Mesendoderm (in vitro differentiated cells): ENCODE measurements at regions not wholly inside any gene's neighbourhood (a gene's known extent, or its start where the extent isn't known, plus 50 kb on each side); places are given as distances from the start of the nearest gene placed in this dataset.

ENCODE experiments used
- DNase-seq: peaks from one replicate; pipeline ENCODE4 v3.0.0; 2013
- H2AK5ac ChIP-seq: 2 replicates; pipeline ENCODE4 v1.6.1; 2013; ENCODE audit warnings: low read length, inconsistent platforms
- H2BK120ac ChIP-seq: 2 replicates; pipeline ENCODE4 v1.6.1; 2013; ENCODE audit warnings: low read depth, mild to moderate bottlenecking, low read length, moderate library complexity, mixed read lengths
- H2BK15ac ChIP-seq: replicated peaks from 2 replicates; pipeline ENCODE4 v1.6.1; 2013; ENCODE audit warnings: low read depth, mild to moderate bottlenecking, moderate library complexity
- H2BK5ac ChIP-seq: 2 replicates; pipeline ENCODE4 v1.6.1; 2013; ENCODE audit warnings: low read length, inconsistent platforms
- H3K18ac ChIP-seq: 2 replicates; pipeline ENCODE4 v1.6.1; 2013; ENCODE audit warnings: mild to moderate bottlenecking, low read length, mixed read lengths
- H3K23ac ChIP-seq: one replicate; pipeline ENCODE4 v1.6.1; 2013; ENCODE audit warnings: low read length
- H3K27ac ChIP-seq: 2 replicates; pipeline ENCODE4 v1.5.1; 2013; ENCODE audit warnings: low read depth, mild to moderate bottlenecking, inconsistent platforms, low read length, moderate library complexity
- H3K27me3 ChIP-seq: 2 replicates; pipeline ENCODE4 v1.6.1; 2013; ENCODE audit warnings: low read length, control low read depth, mild to moderate bottlenecking, inconsistent platforms; ENCODE audit not compliant: insufficient read depth, poor library complexity
- H3K36me3 ChIP-seq: 2 replicates; pipeline ENCODE4 v1.6.1; 2013; ENCODE audit warnings: low read length, inconsistent platforms; ENCODE audit not compliant: control insufficient read depth, insufficient read depth
- H3K4ac ChIP-seq: one replicate; pipeline ENCODE4 v1.6.1; 2013; ENCODE audit warnings: low read depth, mild to moderate bottlenecking, low read length, moderate library complexity
- H3K4me1 ChIP-seq: 2 replicates; pipeline ENCODE4 v1.6.1; 2013; ENCODE audit warnings: low read depth, low read length, inconsistent platforms; ENCODE audit not compliant: control insufficient read depth
- H3K4me2 ChIP-seq: 2 replicates; pipeline ENCODE4 v1.6.1; 2013; ENCODE audit warnings: low read length
- H3K4me3 ChIP-seq: 2 replicates; pipeline ENCODE4 v1.5.1; 2013; ENCODE audit warnings: mild to moderate bottlenecking, low read length
- H3K56ac ChIP-seq: one replicate; pipeline ENCODE4 v1.6.1; 2013; ENCODE audit warnings: low read length
- H3K79me1 ChIP-seq: 2 replicates; pipeline ENCODE4 v1.6.1; 2013; ENCODE audit warnings: low read length, inconsistent platforms
- H3K79me2 ChIP-seq: 2 replicates; pipeline ENCODE4 v1.6.1; 2013; ENCODE audit warnings: mild to moderate bottlenecking, low read length; ENCODE audit not compliant: control insufficient read depth, insufficient read depth
- H3K9ac ChIP-seq: 2 replicates; pipeline ENCODE4 v1.6.1; 2013; ENCODE audit warnings: low read length, inconsistent platforms
- H4K5ac ChIP-seq: one replicate; pipeline ENCODE4 v1.6.1; 2013; ENCODE audit warnings: low read length
- H4K8ac ChIP-seq: one replicate; pipeline ENCODE4 v1.6.1; 2013; ENCODE audit warnings: low read depth, mild to moderate bottlenecking, control low read depth, low read length, moderate library complexity
- WGBS: extraction: QIAGEN DNeasy Blood & Tissue Kit; methylation state at CpG from one replicate; pipeline ENCODE4 v1.1.7; 2013; ENCODE audit warnings: low lambda C conversion rate, missing lambda C conversion rate; ENCODE audit not compliant: insufficient coverage; ENCODE audit errors: extremely low coverage; 5-methylcytosine and 5-hydroxymethylcytosine counted together

DNA sequence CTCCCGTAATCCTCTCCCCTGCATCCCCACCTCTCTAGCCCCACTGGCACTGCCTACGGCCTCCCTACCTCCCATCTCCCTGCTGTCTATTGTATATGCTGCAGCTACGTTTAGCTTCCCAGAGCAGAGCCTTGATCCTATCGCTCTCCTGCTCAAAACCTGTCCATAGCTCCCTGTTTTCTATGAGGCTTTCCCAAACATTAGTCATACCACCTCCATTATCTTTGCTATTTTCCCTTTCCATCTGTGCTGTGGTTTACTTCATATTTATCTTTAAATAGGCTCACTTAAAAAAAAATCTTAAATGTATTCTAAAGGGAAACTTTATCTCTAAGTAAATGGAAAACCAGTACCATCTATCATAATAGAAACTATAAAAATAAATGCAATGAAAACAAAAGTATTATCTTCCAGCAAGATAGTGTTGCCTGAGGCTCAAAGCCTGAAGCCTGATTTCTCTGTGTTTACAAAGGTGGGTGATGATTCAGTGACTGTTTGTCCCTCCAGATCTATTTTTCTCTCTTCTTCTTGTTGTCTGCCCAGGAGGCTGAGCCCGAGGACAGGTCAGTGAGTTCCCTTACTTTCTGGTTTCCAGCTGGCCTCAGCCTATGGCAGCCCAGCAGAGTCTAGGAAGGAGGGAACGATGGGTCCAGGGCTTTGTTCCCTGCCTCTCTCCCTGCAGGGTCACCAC, 397.1 kb upstream of the CFAP20DC start:
- DNase-seq = no peak
- H3K27ac ChIP-seq = no peak overlapping the region

DNA sequence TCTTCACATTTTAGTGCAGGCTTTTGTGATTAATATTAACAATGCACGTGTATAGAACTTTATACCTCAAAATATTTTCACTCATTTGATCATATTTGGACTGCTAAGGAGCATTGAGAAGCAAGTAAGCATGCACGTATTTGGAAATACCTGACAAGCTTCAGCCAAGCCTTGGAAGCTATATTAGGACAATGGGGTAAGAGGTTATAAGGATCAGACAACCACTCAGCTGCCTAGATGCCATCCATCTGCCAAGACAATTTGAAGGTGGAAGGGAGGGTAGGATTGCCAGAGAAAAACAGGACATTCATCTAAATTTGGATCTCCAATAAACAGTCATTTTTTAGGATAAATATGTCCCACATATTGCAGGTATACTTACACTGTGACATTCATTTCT, 394.9 kb upstream of the CFAP20DC start:
- Histone ChIP-seq H3K4ac (no peak overlapping the region), H4K5ac (no peak overlapping the region), H3K18ac (no peak overlapping the region), H3K4me1 (no peaks in the 10 kb centered on the region), H3K79me2 (no peaks in the 10 kb centered on the region), H2BK15ac (no peak overlapping the region), H4K8ac (no peak overlapping the region), H3K56ac (no peak overlapping the region), H2BK120ac (no peak overlapping the region), H3K79me1 (no peaks in the 10 kb centered on the region), H3K4me2 (no peak overlapping the region), H3K27ac (no peak overlapping the region), H3K4me3 (no peak overlapping the region), H3K23ac (no peak overlapping the region), H3K36me3 (no peaks in the 10 kb centered on the region), H3K9ac (no peak overlapping the region), H2BK5ac (no peak overlapping the region), H3K27me3 (peaks cover 5% of the 10 kb centered on the region), H2AK5ac (no peak overlapping the region)
- DNase-seq = no peak
- WGBS = no CpG with 5 or more reads among the region's 2 CpGs

More for the DNA sequence above, 397.1 kb upstream of the CFAP20DC start:
- H3K79me2 ChIP-seq = no peaks in the 10 kb centered on the region
- no peak overlapping the region for H3K23ac ChIP-seq
- H2AK5ac ChIP-seq = no peak overlapping the region
- no peak overlapping the region for H4K8ac ChIP-seq
- H3K27me3 ChIP-seq = peaks cover 3% of the 10 kb centered on the region
- WGBS = no CpG with 5 or more reads among the region's 6 CpGs
- no peak overlapping the region for H2BK15ac ChIP-seq
- H3K4me3 ChIP-seq = no peak overlapping the region
- no peaks in the 10 kb centered on the region for H3K36me3 ChIP-seq
- H3K79me1 ChIP-seq = no peaks in the 10 kb centered on the region
- H3K9ac ChIP-seq = no peak overlapping the region
- no peak overlapping the region for H2BK5ac ChIP-seq
- H3K4me1 ChIP-seq = peaks cover 3% of the 10 kb centered on the region
- no peak overlapping the region for H3K18ac ChIP-seq
- no peak overlapping the region for H4K5ac ChIP-seq
- H3K56ac ChIP-seq = no peak overlapping the region
- H3K4me2 ChIP-seq = no peak overlapping the region
- no peak overlapping the region for H3K4ac ChIP-seq
- H2BK120ac ChIP-seq = no peak overlapping the region

DNA sequence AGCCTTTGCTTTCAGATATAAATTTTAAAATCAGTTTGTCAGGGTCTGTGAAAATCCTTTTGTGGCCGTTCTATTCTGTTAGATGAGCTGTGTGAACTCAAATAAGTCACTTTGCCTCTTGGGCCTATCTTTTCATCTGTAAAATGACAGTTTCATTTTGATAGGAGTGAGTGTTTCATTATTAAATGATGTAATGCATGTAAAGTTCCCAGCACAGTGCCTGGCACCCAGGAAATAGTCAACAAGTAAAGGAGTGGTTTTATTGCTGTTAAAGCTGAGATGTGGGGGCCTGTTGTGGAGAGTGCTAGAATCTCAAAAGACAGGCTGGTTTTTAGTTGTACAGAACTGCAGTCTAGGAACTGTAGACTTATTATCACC, 394.5 kb upstream of the CFAP20DC start:
- WGBS = no CpG with 5 or more reads among the region's 1 CpG
- no peak overlapping the region for H3K23ac ChIP-seq
- no peak for DNase-seq
- H3K4ac ChIP-seq = no peak overlapping the region
- H3K4me3 ChIP-seq = no peak overlapping the region
- H3K27me3 ChIP-seq = peaks cover 5% of the 10 kb centered on the region
- H2BK5ac ChIP-seq = no peak overlapping the region
- H3K27ac ChIP-seq = no peak overlapping the region
- H3K4me2 ChIP-seq = no peak overlapping the region
- H2BK15ac ChIP-seq = no peak overlapping the region
- H3K18ac ChIP-seq = no peak overlapping the region
- H3K79me2 ChIP-seq = no peaks in the 10 kb centered on the region
- H3K9ac ChIP-seq = no peak overlapping the region
- no peak overlapping the region for H4K5ac ChIP-seq
- H2BK120ac ChIP-seq = no peak overlapping the region
- no peaks in the 10 kb centered on the region for H3K36me3 ChIP-seq
- no peak overlapping the region for H4K8ac ChIP-seq
- no peaks in the 10 kb centered on the region for H3K4me1 ChIP-seq
- no peak overlapping the region for H3K56ac ChIP-seq
- no peak overlapping the region for H2AK5ac ChIP-seq
- no peaks in the 10 kb centered on the region for H3K79me1 ChIP-seq

DNA sequence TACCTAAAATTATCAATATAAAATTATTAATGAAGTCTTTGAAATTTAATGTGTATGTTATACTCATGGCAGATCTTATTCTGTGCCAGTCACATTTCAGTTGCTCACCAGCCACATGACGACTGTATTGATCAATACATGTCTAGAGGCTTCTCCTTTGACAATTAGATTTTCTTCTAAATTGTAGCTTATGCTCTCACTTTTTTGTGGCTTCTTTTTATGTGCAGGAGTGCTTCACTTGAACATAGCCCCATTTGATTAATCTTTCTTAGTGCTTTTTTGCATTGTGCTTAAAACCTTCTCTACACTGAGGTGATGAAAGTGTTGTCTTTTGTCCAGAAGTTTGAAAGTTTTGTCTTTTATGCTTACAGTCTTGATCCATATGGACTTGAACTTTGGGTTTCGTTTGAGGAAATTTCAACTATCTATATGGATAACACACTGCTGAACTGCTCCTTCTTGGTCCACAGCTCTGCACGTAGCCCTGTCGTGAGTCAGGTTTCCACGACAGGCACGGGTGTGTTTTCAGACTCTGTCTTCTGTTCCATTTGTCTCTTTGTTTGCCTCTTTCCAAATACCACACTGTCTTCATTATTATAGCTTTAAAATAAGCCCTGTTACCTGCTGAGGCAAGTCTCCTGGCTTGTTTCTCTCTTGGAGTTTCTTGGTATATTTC, 393.9 kb upstream of the CFAP20DC start:
- H2BK15ac ChIP-seq = no peak overlapping the region
- H2BK5ac ChIP-seq = no peak overlapping the region
- H3K79me1 ChIP-seq = no peaks in the 10 kb centered on the region
- H3K36me3 ChIP-seq = no peaks in the 10 kb centered on the region
- H4K5ac ChIP-seq = no peak overlapping the region
- H4K8ac ChIP-seq = no peak overlapping the region
- no peak overlapping the region for H3K9ac ChIP-seq
- no peak overlapping the region for H3K27ac ChIP-seq
- no peaks in the 10 kb centered on the region for H3K79me2 ChIP-seq
- no peak overlapping the region for H3K18ac ChIP-seq
- H3K4ac ChIP-seq = no peak overlapping the region
- DNase-seq = no peak
- H2BK120ac ChIP-seq = no peak overlapping the region
- no CpG with 5 or more reads among the region's 6 CpGs for WGBS
- H3K4me1 ChIP-seq = no peaks in the 10 kb centered on the region
- no peak overlapping the region for H2AK5ac ChIP-seq
- H3K27me3 ChIP-seq = peaks cover 6% of the 10 kb centered on the region
- H3K4me3 ChIP-seq = no peak overlapping the region
- no peak overlapping the region for H3K4me2 ChIP-seq
- no peak overlapping the region for H3K23ac ChIP-seq
- no peak overlapping the region for H3K56ac ChIP-seq

DNA sequence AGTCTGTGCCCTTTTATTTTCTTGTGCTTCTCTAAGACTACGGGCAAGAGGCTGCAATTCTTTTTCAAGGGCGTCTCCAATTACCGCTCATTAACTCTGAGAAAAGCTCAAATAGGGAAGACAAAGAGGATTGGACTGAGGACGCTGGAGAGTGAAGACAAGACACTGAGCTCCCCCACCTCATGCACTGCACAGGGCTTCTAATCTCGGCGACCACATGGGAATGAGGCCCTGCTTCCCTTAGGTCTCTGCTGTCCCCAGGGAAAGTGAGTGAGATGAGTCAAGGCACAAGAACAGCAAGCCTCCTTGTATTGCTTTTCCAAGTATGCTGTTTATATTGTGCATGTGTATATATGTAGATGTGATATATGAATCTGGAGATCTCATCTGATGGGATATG, 392.2 kb upstream of the CFAP20DC start:
- Histone ChIP-seq H3K79me2 (no peaks in the 10 kb centered on the region), H4K8ac (no peak overlapping the region), H3K27me3 (peaks cover 10% of the 10 kb centered on the region), H3K9ac (no peak overlapping the region), H3K36me3 (no peaks in the 10 kb centered on the region), H3K79me1 (no peaks in the 10 kb centered on the region), H3K23ac (no peak overlapping the region), H4K5ac (no peak overlapping the region), H3K4me2 (no peak overlapping the region), H3K56ac (no peak overlapping the region), H3K4me3 (no peak overlapping the region), H2BK5ac (no peak overlapping the region), H3K4ac (no peak overlapping the region), H3K27ac (no peak overlapping the region), H3K4me1 (no peaks in the 10 kb centered on the region), H2BK120ac (no peak overlapping the region), H3K18ac (no peak overlapping the region), H2BK15ac (no peak overlapping the region), H2AK5ac (no peak overlapping the region)
- no CpG with 5 or more reads among the region's 6 CpGs for WGBS
- no peak for DNase-seq
